ACHN (cell line): ENCODE measurements at regions not wholly inside any gene's neighbourhood (a gene's known extent, or its start where the extent isn't known, plus 50 kb on each side); places are given as distances from the start of the nearest gene placed in this dataset.

Experiments
- DNase-seq: peaks from one replicate; pipeline ENCODE4 v3.0.0-alpha.2; 2015
- in situ Hi-C: cut with HindIII; loops from 2 replicates; pipeline ENCODE4 v1.10.0; 2017; ENCODE audit warnings: low sequenced_read_pairs, low pct_ligation_motif_present, low pct_unique_long_range_greater_than_20kb

GRCh38 chr9:12874395-12874794 is 99.6 kb downstream of the LURAP1L start:
- in situ Hi-C loops: no loop called here
- DNase-seq: no peak

GRCh38 chr9:12875191-12875590 is 100.4 kb downstream of the LURAP1L start:
- DNase-seq: no peak
- in situ Hi-C loops: no loop called here

GRCh38 chr9:12876872-12877271 is 102.1 kb downstream of the LURAP1L start:
- DNase-seq: no peak
- in situ Hi-C loops: no loop called here

- DNase-seq: no peak
These were observed 103.6 kb downstream of the LURAP1L start for GRCh38 chr9:12878351-12878978.

GRCh38 chr9:12879961-12880360 is 105.1 kb downstream of the LURAP1L start:
- in situ Hi-C loops: no loop called here
- no peak for DNase-seq

More at GRCh38 chr9:12878351-12878978, 103.6 kb downstream of the LURAP1L start:
- in situ Hi-C loops: no loop called here

- in situ Hi-C loops: no loop called here
- no peak for DNase-seq
These were observed 105.7 kb downstream of the LURAP1L start for GRCh38 chr9:12880406-12881015.

GRCh38 chr9:12882430-12882829 is 107.6 kb downstream of the LURAP1L start:
- no peak for DNase-seq
- in situ Hi-C loops: no loop called here

GRCh38 chr9:12884736-12885395 is 110.0 kb downstream of the LURAP1L start:
- DNase-seq: peak; percentile 62
- in situ Hi-C loops: no loop called here

GRCh38 chr9:12889402-12890106 is 114.7 kb downstream of the LURAP1L start:
- in situ Hi-C loops: no loop called here
- DNase-seq: no peak

- in situ Hi-C loops: no loop called here
- no peak for DNase-seq
These were observed 116.8 kb downstream of the LURAP1L start for GRCh38 chr9:12891588-12891987.

- in situ Hi-C loops: no loop called here
- DNase-seq: no peak
These were observed 128.5 kb downstream of the LURAP1L start for GRCh38 chr9:12903316-12903715.

GRCh38 chr9:12904261-12905000 is 129.6 kb downstream of the LURAP1L start:
- DNase-seq: no peak
- in situ Hi-C loops: no loop called here

- DNase-seq: no peak
- in situ Hi-C loops: no loop called here
These were observed 131.8 kb downstream of the LURAP1L start for GRCh38 chr9:12906646-12907045.

GRCh38 chr9:12908895-12909294 is 134.1 kb downstream of the LURAP1L start:
- no peak for DNase-seq
- in situ Hi-C loops: no loop called here

GRCh38 chr9:12915366-12915954 is 140.6 kb downstream of the LURAP1L start:
- DNase-seq: no peak
- in situ Hi-C loops: no loop called here

GRCh38 chr9:12916042-12916441 is 141.2 kb downstream of the LURAP1L start:
- no peak for DNase-seq
- in situ Hi-C loops: no loop called here

- in situ Hi-C loops: no loop called here
- no peak for DNase-seq
These were observed 145.6 kb downstream of the LURAP1L start for GRCh38 chr9:12920437-12920836.

- DNase-seq: no peak
- in situ Hi-C loops: no loop called here
These were observed 146.8 kb downstream of the LURAP1L start for GRCh38 chr9:12921621-12922020.
